ENCODE measurements at regions not wholly inside any gene's neighbourhood (a gene's known extent, or its start where the extent isn't known, plus 50 kb on each side); places are given as distances from the start of the nearest gene placed in this dataset.

- H3K27me3 ChIP-seq (ENCODE audit: control insufficient read depth, insufficient read depth, low read length), result no peaks in the 10 kb centered on the region
- H3K4me3 ChIP-seq (ENCODE audit: low read depth, low read length), result no peak overlapping the region
- H3K36me3 ChIP-seq (ENCODE audit: control insufficient read depth, insufficient read depth, low read length), result no peaks in the 10 kb centered on the region
- no peak overlapping the region for H3K27ac ChIP-seq (ENCODE audit: low read depth, low read length)
- WGBS (ENCODE audit: insufficient coverage), result 100% methylated on average over 1 of the region's 2 CpGs
- no peaks in the 10 kb centered on the region for H3K9me3 ChIP-seq (ENCODE audit: control insufficient read depth, insufficient read depth, low read length)
- no peaks in the 10 kb centered on the region for H3K4me1 ChIP-seq (ENCODE audit: control insufficient read depth, insufficient read depth, low read length)
- DNase-seq (ENCODE audit: low read depth in 4 of 6, low spot score in 6 of 6), result no peak
Measured at GRCh38 chr6:119568580-119568979, 219.0 kb upstream of the MAN1A1 start.

GRCh38 chr6:119566546-119567260 is 217.1 kb upstream of the MAN1A1 start:
- Histone ChIP-seq H3K4me1 (ENCODE audit: control insufficient read depth, insufficient read depth, low read length) (no peaks in the 10 kb centered on the region), H3K36me3 (ENCODE audit: control insufficient read depth, insufficient read depth, low read length) (no peaks in the 10 kb centered on the region), H3K27me3 (ENCODE audit: control insufficient read depth, insufficient read depth, low read length) (no peaks in the 10 kb centered on the region), H3K4me3 (ENCODE audit: low read depth, low read length) (no peak overlapping the region), H3K27ac (ENCODE audit: low read depth, low read length) (no peak overlapping the region), H3K9me3 (ENCODE audit: control insufficient read depth, insufficient read depth, low read length) (no peaks in the 10 kb centered on the region)
- peak in 1 of 6 donors; percentile 88 for DNase-seq (ENCODE audit: low read depth in 4 of 6, low spot score in 6 of 6)
- 94% methylated on average over 14 of the region's 19 CpGs for WGBS (ENCODE audit: insufficient coverage)

- Histone ChIP-seq H3K4me1 (ENCODE audit: control insufficient read depth, insufficient read depth, low read length) (no peaks in the 10 kb centered on the region), H3K36me3 (ENCODE audit: control insufficient read depth, insufficient read depth, low read length) (no peaks in the 10 kb centered on the region), H3K4me3 (ENCODE audit: low read depth, low read length) (no peak overlapping the region), H3K27ac (ENCODE audit: low read depth, low read length) (no peak overlapping the region), H3K27me3 (ENCODE audit: control insufficient read depth, insufficient read depth, low read length) (no peaks in the 10 kb centered on the region), H3K9me3 (ENCODE audit: control insufficient read depth, insufficient read depth, low read length) (no peaks in the 10 kb centered on the region)
- DNase-seq (ENCODE audit: low read depth in 4 of 6, low spot score in 6 of 6), result no peak
- 73% methylated on average over 2 of the region's 3 CpGs for WGBS (ENCODE audit: insufficient coverage)
Measured at GRCh38 chr6:119565893-119566292, 216.3 kb upstream of the MAN1A1 start.

GRCh38 chr6:119562168-119562567 is 212.6 kb upstream of the MAN1A1 start:
- Histone ChIP-seq H3K27me3 (ENCODE audit: control insufficient read depth, insufficient read depth, low read length) (no peaks in the 10 kb centered on the region), H3K27ac (ENCODE audit: low read depth, low read length) (no peak overlapping the region), H3K36me3 (ENCODE audit: control insufficient read depth, insufficient read depth, low read length) (no peaks in the 10 kb centered on the region), H3K9me3 (ENCODE audit: control insufficient read depth, insufficient read depth, low read length) (no peaks in the 10 kb centered on the region), H3K4me3 (ENCODE audit: low read depth, low read length) (no peak overlapping the region), H3K4me1 (ENCODE audit: control insufficient read depth, insufficient read depth, low read length) (no peaks in the 10 kb centered on the region)
- DNase-seq (ENCODE audit: low read depth in 4 of 6, low spot score in 6 of 6), result no peak

- DNase-seq (ENCODE audit: low read depth in 4 of 6, low spot score in 6 of 6), result no peak
- Histone ChIP-seq H3K4me3 (ENCODE audit: low read depth, low read length) (no peak overlapping the region), H3K27ac (ENCODE audit: low read depth, low read length) (no peak overlapping the region), H3K9me3 (ENCODE audit: control insufficient read depth, insufficient read depth, low read length) (no peaks in the 10 kb centered on the region), H3K36me3 (ENCODE audit: control insufficient read depth, insufficient read depth, low read length) (no peaks in the 10 kb centered on the region), H3K27me3 (ENCODE audit: control insufficient read depth, insufficient read depth, low read length) (no peaks in the 10 kb centered on the region), H3K4me1 (ENCODE audit: control insufficient read depth, insufficient read depth, low read length) (no peaks in the 10 kb centered on the region)
Measured at GRCh38 chr6:119559586-119559985, 210.0 kb upstream of the MAN1A1 start.

GRCh38 chr6:119557239-119557638 is 207.7 kb upstream of the MAN1A1 start:
- DNase-seq (ENCODE audit: low read depth in 4 of 6, low spot score in 6 of 6), result no peak
- H3K27me3 ChIP-seq (ENCODE audit: control insufficient read depth, insufficient read depth, low read length), result no peaks in the 10 kb centered on the region
- WGBS (ENCODE audit: insufficient coverage), result 100% methylated on average over 2 of the region's 5 CpGs
- no peaks in the 10 kb centered on the region for H3K36me3 ChIP-seq (ENCODE audit: control insufficient read depth, insufficient read depth, low read length)
- no peak overlapping the region for H3K27ac ChIP-seq (ENCODE audit: low read depth, low read length)
- no peaks in the 10 kb centered on the region for H3K4me1 ChIP-seq (ENCODE audit: control insufficient read depth, insufficient read depth, low read length)
- no peak overlapping the region for H3K4me3 ChIP-seq (ENCODE audit: low read depth, low read length)
- no peaks in the 10 kb centered on the region for H3K9me3 ChIP-seq (ENCODE audit: control insufficient read depth, insufficient read depth, low read length)

GRCh38 chr6:119552021-119552420 is 202.5 kb upstream of the MAN1A1 start:
- DNase-seq (ENCODE audit: low read depth in 4 of 6, low spot score in 6 of 6), result no peak
- Histone ChIP-seq H3K27me3 (ENCODE audit: control insufficient read depth, insufficient read depth, low read length) (no peaks in the 10 kb centered on the region), H3K9me3 (ENCODE audit: control insufficient read depth, insufficient read depth, low read length) (no peaks in the 10 kb centered on the region), H3K27ac (ENCODE audit: low read depth, low read length) (no peak overlapping the region), H3K36me3 (ENCODE audit: control insufficient read depth, insufficient read depth, low read length) (no peaks in the 10 kb centered on the region), H3K4me3 (ENCODE audit: low read depth, low read length) (no peak overlapping the region), H3K4me1 (ENCODE audit: control insufficient read depth, insufficient read depth, low read length) (no peaks in the 10 kb centered on the region)
- no CpG with 5 or more reads among the region's 1 CpG for WGBS (ENCODE audit: insufficient coverage)

GRCh38 chr6:119547024-119547423 is 197.5 kb upstream of the MAN1A1 start:
- WGBS (ENCODE audit: insufficient coverage), result 62% methylated on average over 1 of the region's 3 CpGs
- H3K27me3 ChIP-seq (ENCODE audit: control insufficient read depth, insufficient read depth, low read length), result no peaks in the 10 kb centered on the region
- H3K9me3 ChIP-seq (ENCODE audit: control insufficient read depth, insufficient read depth, low read length), result no peaks in the 10 kb centered on the region
- no peak overlapping the region for H3K4me3 ChIP-seq (ENCODE audit: low read depth, low read length)
- H3K27ac ChIP-seq (ENCODE audit: low read depth, low read length), result no peak overlapping the region
- no peak for DNase-seq (ENCODE audit: low read depth in 4 of 6, low spot score in 6 of 6)
- H3K36me3 ChIP-seq (ENCODE audit: control insufficient read depth, insufficient read depth, low read length), result no peaks in the 10 kb centered on the region
- no peaks in the 10 kb centered on the region for H3K4me1 ChIP-seq (ENCODE audit: control insufficient read depth, insufficient read depth, low read length)

GRCh38 chr6:119545245-119545644 is 195.7 kb upstream of the MAN1A1 start:
- no peaks in the 10 kb centered on the region for H3K36me3 ChIP-seq (ENCODE audit: control insufficient read depth, insufficient read depth, low read length)
- no peak for DNase-seq (ENCODE audit: low read depth in 4 of 6, low spot score in 6 of 6)
- no peaks in the 10 kb centered on the region for H3K27me3 ChIP-seq (ENCODE audit: control insufficient read depth, insufficient read depth, low read length)
- no peaks in the 10 kb centered on the region for H3K4me1 ChIP-seq (ENCODE audit: control insufficient read depth, insufficient read depth, low read length)
- no peak overlapping the region for H3K4me3 ChIP-seq (ENCODE audit: low read depth, low read length)
- no CpG with 5 or more reads among the region's 1 CpG for WGBS (ENCODE audit: insufficient coverage)
- no peaks in the 10 kb centered on the region for H3K9me3 ChIP-seq (ENCODE audit: control insufficient read depth, insufficient read depth, low read length)
- H3K27ac ChIP-seq (ENCODE audit: low read depth, low read length), result no peak overlapping the region

GRCh38 chr6:119544325-119545175 is 195.0 kb upstream of the MAN1A1 start:
- H3K36me3 ChIP-seq (ENCODE audit: control insufficient read depth, insufficient read depth, low read length), result no peaks in the 10 kb centered on the region
- H3K27ac ChIP-seq (ENCODE audit: low read depth, low read length), result no peak overlapping the region
- no peaks in the 10 kb centered on the region for H3K4me1 ChIP-seq (ENCODE audit: control insufficient read depth, insufficient read depth, low read length)
- no peak for DNase-seq (ENCODE audit: low read depth in 4 of 6, low spot score in 6 of 6)
- no peaks in the 10 kb centered on the region for H3K9me3 ChIP-seq (ENCODE audit: control insufficient read depth, insufficient read depth, low read length)
- no peak overlapping the region for H3K4me3 ChIP-seq (ENCODE audit: low read depth, low read length)
- 81% methylated on average over 3 of the region's 4 CpGs for WGBS (ENCODE audit: insufficient coverage)
- H3K27me3 ChIP-seq (ENCODE audit: control insufficient read depth, insufficient read depth, low read length), result no peaks in the 10 kb centered on the region
